A673 (cell line): ENCODE measurements at regions not wholly inside any gene's neighbourhood (a gene's known extent, or its start where the extent isn't known, plus 50 kb on each side); places are given as distances from the start of the nearest gene placed in this dataset.

ENCODE experiments used
- EZH2 ChIP-seq: fragments of 200-600 bp; sonication (generic); IDR thresholded peaks from 2 replicates; pipeline ENCODE4 v1.6.1; 2017; ENCODE audit warnings: borderline replicate concordance, low read depth, mild to moderate bottlenecking, mixed read lengths, antibody characterized with exemption, low read length; ENCODE audit not compliant: poor library complexity, severe bottlenecking
- TF ChIP-seq, protein P1 (sequence below): fragments of 300-800, 200-600 bp; sonication (generic); conservative IDR thresholded peaks from 2 replicates; pipeline ENCODE4 v1.5.1; 2017; ENCODE audit warnings: low read depth, mild to moderate bottlenecking, antibody characterized with exemption, low read length, moderate library complexity, mixed read lengths

DNA sequence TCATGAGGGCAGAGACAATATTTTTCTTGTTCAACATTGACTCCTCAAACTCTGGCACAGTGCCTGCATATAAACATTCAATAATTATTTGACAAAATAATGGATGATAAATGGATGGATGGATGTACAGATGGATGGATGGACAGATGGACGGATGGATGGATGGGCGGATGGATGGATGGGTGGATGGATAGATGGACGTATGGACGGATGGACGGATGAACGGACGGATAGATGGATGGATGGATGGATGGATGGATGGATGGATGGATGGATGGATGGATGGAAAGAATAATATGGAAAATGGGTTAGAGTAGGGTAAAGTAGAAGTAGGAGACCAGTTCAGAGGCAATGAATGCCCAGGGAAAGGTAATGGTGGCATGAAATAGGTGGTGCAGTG lies 589.2 kb downstream of the EBF1 start:
- TF ChIP-seq EZH2: no peak
- TF ChIP-seq, protein P1, sequence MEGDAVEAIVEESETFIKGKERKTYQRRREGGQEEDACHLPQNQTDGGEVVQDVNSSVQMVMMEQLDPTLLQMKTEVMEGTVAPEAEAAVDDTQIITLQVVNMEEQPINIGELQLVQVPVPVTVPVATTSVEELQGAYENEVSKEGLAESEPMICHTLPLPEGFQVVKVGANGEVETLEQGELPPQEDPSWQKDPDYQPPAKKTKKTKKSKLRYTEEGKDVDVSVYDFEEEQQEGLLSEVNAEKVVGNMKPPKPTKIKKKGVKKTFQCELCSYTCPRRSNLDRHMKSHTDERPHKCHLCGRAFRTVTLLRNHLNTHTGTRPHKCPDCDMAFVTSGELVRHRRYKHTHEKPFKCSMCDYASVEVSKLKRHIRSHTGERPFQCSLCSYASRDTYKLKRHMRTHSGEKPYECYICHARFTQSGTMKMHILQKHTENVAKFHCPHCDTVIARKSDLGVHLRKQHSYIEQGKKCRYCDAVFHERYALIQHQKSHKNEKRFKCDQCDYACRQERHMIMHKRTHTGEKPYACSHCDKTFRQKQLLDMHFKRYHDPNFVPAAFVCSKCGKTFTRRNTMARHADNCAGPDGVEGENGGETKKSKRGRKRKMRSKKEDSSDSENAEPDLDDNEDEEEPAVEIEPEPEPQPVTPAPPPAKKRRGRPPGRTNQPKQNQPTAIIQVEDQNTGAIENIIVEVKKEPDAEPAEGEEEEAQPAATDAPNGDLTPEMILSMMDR: no peak
